ENCODE measurements at regions not wholly inside any gene's neighbourhood (a gene's known extent, or its start where the extent isn't known, plus 50 kb on each side); places are given as distances from the start of the nearest gene placed in this dataset.

- peaks cover 31% of the 10 kb centered on the region for H3K4me1 ChIP-seq (ENCODE audit: control insufficient read depth, insufficient read depth, low read length, unreplicated experiment)
- peak overlapping the region; percentile 17 for H2AFZ ChIP-seq (ENCODE audit: low read length, unreplicated experiment)
- H3K4me3 ChIP-seq (ENCODE audit: low read depth, low read length), result no peak overlapping the region
- no peak overlapping the region for H3K27ac ChIP-seq (ENCODE audit: low read depth, low read length)
- H3K27me3 ChIP-seq (ENCODE audit: insufficient read depth, low read length), result no peaks in the 10 kb centered on the region
- H3K36me3 ChIP-seq (ENCODE audit: insufficient read depth, low read length), result no peaks in the 10 kb centered on the region
- no peaks in the 10 kb centered on the region for H3K79me2 ChIP-seq (ENCODE audit: control insufficient read depth, insufficient read depth, low read length, unreplicated experiment)
Measured at GRCh38 chr10:6781133-6781770, 201.2 kb upstream of the PRKCQ start.

GRCh38 chr10:6780008-6780677, 200.1 kb upstream of the PRKCQ start:
- peaks cover 28% of the 10 kb centered on the region for H3K4me1 ChIP-seq (ENCODE audit: control insufficient read depth, insufficient read depth, low read length, unreplicated experiment)
- no peaks in the 10 kb centered on the region for H3K27me3 ChIP-seq (ENCODE audit: insufficient read depth, low read length)
- H3K27ac ChIP-seq (ENCODE audit: low read depth, low read length), result peak overlapping the region; percentile 92
- no peaks in the 10 kb centered on the region for H3K79me2 ChIP-seq (ENCODE audit: control insufficient read depth, insufficient read depth, low read length, unreplicated experiment)
- H3K4me3 ChIP-seq (ENCODE audit: low read depth, low read length), result peak overlapping the region; percentile 35
- no peaks in the 10 kb centered on the region for H3K36me3 ChIP-seq (ENCODE audit: insufficient read depth, low read length)
- no peak overlapping the region for H2AFZ ChIP-seq (ENCODE audit: low read length, unreplicated experiment)

GRCh38 chr10:6778992-6779701, 199.1 kb upstream of the PRKCQ start:
- peak overlapping the region; percentile 51 for H2AFZ ChIP-seq (ENCODE audit: low read length, unreplicated experiment)
- no peaks in the 10 kb centered on the region for H3K36me3 ChIP-seq (ENCODE audit: insufficient read depth, low read length)
- H3K27me3 ChIP-seq (ENCODE audit: insufficient read depth, low read length), result no peaks in the 10 kb centered on the region
- H3K4me3 ChIP-seq (ENCODE audit: low read depth, low read length), result peak overlapping the region; percentile 35
- peak overlapping the region; percentile 92 for H3K27ac ChIP-seq (ENCODE audit: low read depth, low read length)
- H3K4me1 ChIP-seq (ENCODE audit: control insufficient read depth, insufficient read depth, low read length, unreplicated experiment), result peaks cover 28% of the 10 kb centered on the region
- H3K79me2 ChIP-seq (ENCODE audit: control insufficient read depth, insufficient read depth, low read length, unreplicated experiment), result no peaks in the 10 kb centered on the region

GRCh38 chr10:6776170-6776569, 196.1 kb upstream of the PRKCQ start:
- no peaks in the 10 kb centered on the region for H3K36me3 ChIP-seq (ENCODE audit: insufficient read depth, low read length)
- no peak overlapping the region for H3K27ac ChIP-seq (ENCODE audit: low read depth, low read length)
- H2AFZ ChIP-seq (ENCODE audit: low read length, unreplicated experiment), result no peak overlapping the region

GRCh38 chr10:6774406-6774805, 194.3 kb upstream of the PRKCQ start:
- no peak overlapping the region for H2AFZ ChIP-seq (ENCODE audit: low read length, unreplicated experiment)
- H3K36me3 ChIP-seq (ENCODE audit: insufficient read depth, low read length), result no peaks in the 10 kb centered on the region
- H3K4me1 ChIP-seq (ENCODE audit: control insufficient read depth, insufficient read depth, low read length, unreplicated experiment), result peaks cover 15% of the 10 kb centered on the region
- H3K4me3 ChIP-seq (ENCODE audit: low read depth, low read length), result no peak overlapping the region
- no peaks in the 10 kb centered on the region for H3K27me3 ChIP-seq (ENCODE audit: insufficient read depth, low read length)
- H3K27ac ChIP-seq (ENCODE audit: low read depth, low read length), result no peak overlapping the region
- H3K79me2 ChIP-seq (ENCODE audit: control insufficient read depth, insufficient read depth, low read length, unreplicated experiment), result no peaks in the 10 kb centered on the region

More at GRCh38 chr10:6776170-6776569, 196.1 kb upstream of the PRKCQ start:
- Histone ChIP-seq H3K4me3 (ENCODE audit: low read depth, low read length) (no peak overlapping the region), H3K79me2 (ENCODE audit: control insufficient read depth, insufficient read depth, low read length, unreplicated experiment) (no peaks in the 10 kb centered on the region), H3K27me3 (ENCODE audit: insufficient read depth, low read length) (no peaks in the 10 kb centered on the region), H3K4me1 (ENCODE audit: control insufficient read depth, insufficient read depth, low read length, unreplicated experiment) (peaks cover 21% of the 10 kb centered on the region)

GRCh38 chr10:6771331-6771730, 191.3 kb upstream of the PRKCQ start:
- Histone ChIP-seq H3K36me3 (ENCODE audit: insufficient read depth, low read length) (no peaks in the 10 kb centered on the region), H3K79me2 (ENCODE audit: control insufficient read depth, insufficient read depth, low read length, unreplicated experiment) (no peaks in the 10 kb centered on the region), H3K4me1 (ENCODE audit: control insufficient read depth, insufficient read depth, low read length, unreplicated experiment) (peaks cover 9% of the 10 kb centered on the region), H3K4me3 (ENCODE audit: low read depth, low read length) (no peak overlapping the region), H3K27me3 (ENCODE audit: insufficient read depth, low read length) (no peaks in the 10 kb centered on the region), H2AFZ (ENCODE audit: low read length, unreplicated experiment) (no peak overlapping the region), H3K27ac (ENCODE audit: low read depth, low read length) (peak overlapping the region; percentile 48)

- no peaks in the 10 kb centered on the region for H3K27me3 ChIP-seq (ENCODE audit: insufficient read depth, low read length)
- no peak overlapping the region for H3K4me3 ChIP-seq (ENCODE audit: low read depth, low read length)
- no peaks in the 10 kb centered on the region for H3K79me2 ChIP-seq (ENCODE audit: control insufficient read depth, insufficient read depth, low read length, unreplicated experiment)
- peak overlapping the region; percentile 42 for H2AFZ ChIP-seq (ENCODE audit: low read length, unreplicated experiment)
- peak overlapping the region; percentile 48 for H3K27ac ChIP-seq (ENCODE audit: low read depth, low read length)
- no peaks in the 10 kb centered on the region for H3K36me3 ChIP-seq (ENCODE audit: insufficient read depth, low read length)
- peaks cover 13% of the 10 kb centered on the region for H3K4me1 ChIP-seq (ENCODE audit: control insufficient read depth, insufficient read depth, low read length, unreplicated experiment)
Measured at GRCh38 chr10:6770846-6771245, 190.8 kb upstream of the PRKCQ start.

GRCh38 chr10:6769704-6770417, 189.8 kb upstream of the PRKCQ start:
- Histone ChIP-seq H3K79me2 (ENCODE audit: control insufficient read depth, insufficient read depth, low read length, unreplicated experiment) (no peaks in the 10 kb centered on the region), H3K4me3 (ENCODE audit: low read depth, low read length) (no peak overlapping the region), H3K27ac (ENCODE audit: low read depth, low read length) (peak overlapping the region; percentile 3; the same call in 1 of the 2 replicates), H3K27me3 (ENCODE audit: insufficient read depth, low read length) (no peaks in the 10 kb centered on the region), H3K36me3 (ENCODE audit: insufficient read depth, low read length) (no peaks in the 10 kb centered on the region), H3K4me1 (ENCODE audit: control insufficient read depth, insufficient read depth, low read length, unreplicated experiment) (peaks cover 23% of the 10 kb centered on the region), H2AFZ (ENCODE audit: low read length, unreplicated experiment) (peak overlapping the region; percentile 61)

GRCh38 chr10:6766131-6766801, 186.2 kb upstream of the PRKCQ start:
- Histone ChIP-seq H3K27ac (ENCODE audit: low read depth, low read length) (peak overlapping the region; percentile 10; the same call in 1 of the 2 replicates), H3K4me1 (ENCODE audit: control insufficient read depth, insufficient read depth, low read length, unreplicated experiment) (peaks cover 23% of the 10 kb centered on the region), H3K4me3 (ENCODE audit: low read depth, low read length) (peak overlapping the region; percentile 49), H3K36me3 (ENCODE audit: insufficient read depth, low read length) (no peaks in the 10 kb centered on the region), H3K79me2 (ENCODE audit: control insufficient read depth, insufficient read depth, low read length, unreplicated experiment) (no peaks in the 10 kb centered on the region), H2AFZ (ENCODE audit: low read length, unreplicated experiment) (peak overlapping the region; percentile 47), H3K27me3 (ENCODE audit: insufficient read depth, low read length) (no peaks in the 10 kb centered on the region)

GRCh38 chr10:6763423-6763822, 183.3 kb upstream of the PRKCQ start:
- H2AFZ ChIP-seq (ENCODE audit: low read length, unreplicated experiment), result no peak overlapping the region
- no peaks in the 10 kb centered on the region for H3K79me2 ChIP-seq (ENCODE audit: control insufficient read depth, insufficient read depth, low read length, unreplicated experiment)
- no peaks in the 10 kb centered on the region for H3K27me3 ChIP-seq (ENCODE audit: insufficient read depth, low read length)
- H3K36me3 ChIP-seq (ENCODE audit: insufficient read depth, low read length), result no peaks in the 10 kb centered on the region
- no peak overlapping the region for H3K4me3 ChIP-seq (ENCODE audit: low read depth, low read length)
- no peak overlapping the region for H3K27ac ChIP-seq (ENCODE audit: low read depth, low read length)
- H3K4me1 ChIP-seq (ENCODE audit: control insufficient read depth, insufficient read depth, low read length, unreplicated experiment), result peaks cover 17% of the 10 kb centered on the region

Data from ACC112 (cell line).